ENCODE measurements at regions not wholly inside any gene's neighbourhood (a gene's known extent, or its start where the extent isn't known, plus 50 kb on each side); places are given as distances from the start of the nearest gene placed in this dataset.

- DNase-seq (no peak), ATAC-seq (ENCODE audit: poor library complexity) (no peak)
- intact Hi-C loops (cut with DNase I), result no loop called here
These were observed 576.4 kb upstream of the EPHA5 start for GRCh38 chr4:66246643-66247042.

GRCh38 chr4:66235876-66236275, 565.6 kb upstream of the EPHA5 start:
- ATAC-seq (ENCODE audit: poor library complexity) (no peak), DNase-seq (no peak)
- intact Hi-C loops (cut with DNase I), result no loop called here

- ATAC-seq (ENCODE audit: poor library complexity), result no peak
- no peak for DNase-seq
- intact Hi-C loops (cut with DNase I), result no loop called here
These were observed 559.6 kb upstream of the EPHA5 start for GRCh38 chr4:66229885-66230284.

GRCh38 chr4:66225539-66225938, 555.2 kb upstream of the EPHA5 start:
- DNase-seq, result no peak
- intact Hi-C loops (cut with DNase I), result no loop called here
- no peak for ATAC-seq (ENCODE audit: poor library complexity)

- DNase-seq, result no peak
- intact Hi-C loops (cut with DNase I), result no loop called here
- ATAC-seq (ENCODE audit: poor library complexity), result no peak
These were observed 552.9 kb upstream of the EPHA5 start for GRCh38 chr4:66223068-66223703.

GRCh38 chr4:66219401-66219800, 549.1 kb upstream of the EPHA5 start:
- ATAC-seq (ENCODE audit: poor library complexity), result no peak
- intact Hi-C loops (cut with DNase I), result no loop called here

GRCh38 chr4:66216252-66216651, 546.0 kb upstream of the EPHA5 start:
- no peak for DNase-seq
- intact Hi-C loops (cut with DNase I), result no loop called here
- no peak for ATAC-seq (ENCODE audit: poor library complexity)

More at GRCh38 chr4:66219401-66219800, 549.1 kb upstream of the EPHA5 start:
- no peak for DNase-seq

- ATAC-seq (ENCODE audit: poor library complexity) (no peak), DNase-seq (no peak)
These were observed 542.2 kb upstream of the EPHA5 start for GRCh38 chr4:66212489-66212888.

GRCh38 chr4:66204534-66205247, 534.4 kb upstream of the EPHA5 start:
- ATAC-seq (ENCODE audit: poor library complexity) (no peak), DNase-seq (no peak)
- intact Hi-C loops (cut with DNase I), result no loop called here

More at GRCh38 chr4:66212489-66212888, 542.2 kb upstream of the EPHA5 start:
- intact Hi-C loops (cut with DNase I), result no loop called here

- no peak for DNase-seq
- no peak for ATAC-seq (ENCODE audit: poor library complexity)
- intact Hi-C loops (cut with DNase I), result no loop called here
These were observed 532.6 kb upstream of the EPHA5 start for GRCh38 chr4:66202870-66203269.

GRCh38 chr4:66197451-66197850, 527.2 kb upstream of the EPHA5 start:
- intact Hi-C loops (cut with DNase I), result no loop called here
- DNase-seq, result no peak
- no peak for ATAC-seq (ENCODE audit: poor library complexity)

- no peak for DNase-seq
- intact Hi-C loops (cut with DNase I), result no loop called here
- no peak for ATAC-seq (ENCODE audit: poor library complexity)
These were observed 523.2 kb upstream of the EPHA5 start for GRCh38 chr4:66193487-66193886.

GRCh38 chr4:66187175-66187720, 517.0 kb upstream of the EPHA5 start:
- DNase-seq, result no peak
- no peak for ATAC-seq (ENCODE audit: poor library complexity)
- intact Hi-C loops (cut with DNase I), result no loop called here

GRCh38 chr4:66186095-66186494, 515.8 kb upstream of the EPHA5 start:
- DNase-seq (no peak), ATAC-seq (ENCODE audit: poor library complexity) (no peak)
- intact Hi-C loops (cut with DNase I), result no loop called here

- DNase-seq (no peak), ATAC-seq (ENCODE audit: poor library complexity) (no peak)
- intact Hi-C loops (cut with DNase I), result no loop called here
These were observed 512.3 kb upstream of the EPHA5 start for GRCh38 chr4:66182636-66183035.

GRCh38 chr4:66178906-66179305, 508.6 kb upstream of the EPHA5 start:
- ATAC-seq (ENCODE audit: poor library complexity) (no peak), DNase-seq (no peak)
- intact Hi-C loops (cut with DNase I), result no loop called here

GRCh38 chr4:66169341-66169740, 499.1 kb upstream of the EPHA5 start:
- no peak for ATAC-seq (ENCODE audit: poor library complexity)
- intact Hi-C loops (cut with DNase I), result no loop called here
- no peak for DNase-seq

GRCh38 chr4:66164869-66165268, 494.6 kb upstream of the EPHA5 start:
- no peak for DNase-seq
- intact Hi-C loops (cut with DNase I), result no loop called here
- no peak for ATAC-seq (ENCODE audit: poor library complexity)

GRCh38 chr4:66160606-66161005, 490.3 kb upstream of the EPHA5 start:
- DNase-seq, result no peak
- intact Hi-C loops (cut with DNase I), result no loop called here
- no peak for ATAC-seq (ENCODE audit: poor library complexity)

- DNase-seq (no peak), ATAC-seq (ENCODE audit: poor library complexity) (no peak)
- intact Hi-C loops (cut with DNase I), result no loop called here
These were observed 487.3 kb upstream of the EPHA5 start for GRCh38 chr4:66157594-66157993.

Measured in Right ventricle myocardium superior (tissue), 1 donor.